Common myeloid progenitor, CD34-positive (primary cell): ENCODE measurements at regions not wholly inside any gene's neighbourhood (a gene's known extent, or its start where the extent isn't known, plus 50 kb on each side); places are given as distances from the start of the nearest gene placed in this dataset.
"Not testable (repeated sequence)": the region's sequence is repeated elsewhere in the genome, so short reads cannot be mapped to it uniquely, and the experiment has no call there.

ENCODE experiments used
- CTCF ChIA-PET: fragments of 350-600 bp; sonication (Branson Sonifier 250); formaldehyde crosslinking; loops from one replicate; lab custom pipeline; 2021; ENCODE audit warnings: antibody characterized with exemption; lab: Charles Lee
- POLR2A ChIA-PET: fragments of 350-600 bp; sonication (Branson Sonifier 250); formaldehyde crosslinking; loops from one replicate; lab custom pipeline; 2021; ENCODE audit warnings: antibody characterized with exemption; lab: Charles Lee
- DNase-seq, 3 donors: peaks; one replicate each; pipeline versions ENCODE4 v3.0.0 to v3.0.0-alpha.2; 2013
- H3K27ac ChIP-seq, 2 experiments: 1 replicate in 1 of 2; 2 replicates in 1 of 2; pipeline ENCODE4 v1.7.0; 2013; ENCODE audit warnings: inconsistent platforms in 2 of 2, low read length in 2 of 2, mild to moderate bottlenecking in 2 of 2, low read depth in 1 of 2, moderate library complexity in 1 of 2; ENCODE audit not compliant: severe bottlenecking in 2 of 2, insufficient read depth in 1 of 2, poor library complexity in 1 of 2
- H3K27me3 ChIP-seq, 5 experiments: replicated peaks in 2 of 5; 1 replicate in 3 of 5; 2 replicates in 2 of 5; pipeline versions ENCODE4 v1.6.1 to v1.7.0; 2013; ENCODE audit warnings: low read length in 4 of 5, mild to moderate bottlenecking in 2 of 5, moderate library complexity in 2 of 5, inconsistent platforms in 1 of 5; ENCODE audit not compliant: insufficient read depth in 5 of 5, control insufficient read depth in 4 of 5
- H3K36me3 ChIP-seq, 4 experiments: 1 replicate in 2 of 4; 2 replicates in 2 of 4; pipeline versions ENCODE4 v1.6.1 to v1.7.0; 2013; ENCODE audit warnings: low read length in 3 of 4, control low read depth in 1 of 4, mild to moderate bottlenecking in 1 of 4; ENCODE audit not compliant: control insufficient read depth in 4 of 4, insufficient read depth in 4 of 4
- H3K4me1 ChIP-seq, 4 experiments: 1 replicate in 3 of 4; 2 replicates in 1 of 4; pipeline versions ENCODE4 v1.6.1 to v1.7.1; 2013; ENCODE audit warnings: low read length in 3 of 4, mild to moderate bottlenecking in 3 of 4, control low read depth in 1 of 4, inconsistent platforms in 1 of 4, moderate library complexity in 1 of 4; ENCODE audit not compliant: control insufficient read depth in 4 of 4, insufficient read depth in 4 of 4; ENCODE audit errors: control extremely low read depth in 1 of 4
- H3K4me3 ChIP-seq, 7 experiments: 1 replicate in 4 of 7; 2 replicates in 3 of 7; pipeline versions ENCODE4 v1.5.1 to v1.7.0; 2013; ENCODE audit warnings: mild to moderate bottlenecking in 7 of 7, low read length in 6 of 7, moderate library complexity in 6 of 7, inconsistent platforms in 2 of 7, low read depth in 2 of 7, control low read depth in 1 of 7; ENCODE audit not compliant: insufficient read depth in 4 of 7, control insufficient read depth in 1 of 7; ENCODE audit errors: extremely low read depth in 1 of 7
- H3K9me3 ChIP-seq, 5 experiments: 1 replicate in 4 of 5; 2 replicates in 1 of 5; pipeline versions ENCODE4 v1.6.1 to v1.7.1; 2013; ENCODE audit warnings: low read length in 4 of 5, mild to moderate bottlenecking in 2 of 5, inconsistent platforms in 1 of 5, low read depth in 1 of 5, moderate library complexity in 1 of 5; ENCODE audit not compliant: control insufficient read depth in 4 of 5, insufficient read depth in 2 of 5; ENCODE audit errors: control extremely low read depth in 1 of 5
- WGBS: methylation state at CpG from one replicate; pipeline ENCODE4 v1.1.5; 2013; ENCODE audit not compliant: insufficient coverage; 5-methylcytosine and 5-hydroxymethylcytosine counted together

GRCh38 chr2:125243074-125243473 is 1218.0 kb downstream of the CNTNAP5 start:
- WGBS, result no CpG with 5 or more reads among the region's 1 CpG
- Histone ChIP-seq H3K9me3 (no peaks in the 10 kb centered on the region), H3K27ac (no peak overlapping the region), H3K4me3 (no peak overlapping the region), H3K27me3 (no peaks in the 10 kb centered on the region), H3K4me1 (no peaks in the 10 kb centered on the region), H3K36me3 (no peaks in the 10 kb centered on the region)
- CTCF ChIA-PET, result no interaction called here
- POLR2A ChIA-PET, result no interaction called here
- no peak for DNase-seq

GRCh38 chr2:125254010-125254409 is 1228.9 kb downstream of the CNTNAP5 start:
- CTCF ChIA-PET, result no interaction called here
- no peaks in the 10 kb centered on the region for H3K36me3 ChIP-seq
- H3K27ac ChIP-seq, result no peak overlapping the region
- POLR2A ChIA-PET, result no interaction called here
- H3K4me1 ChIP-seq, result no peaks in the 10 kb centered on the region
- H3K4me3 ChIP-seq, result no peak overlapping the region
- no peaks in the 10 kb centered on the region for H3K27me3 ChIP-seq
- DNase-seq, result no peak
- H3K9me3 ChIP-seq, result no peaks in the 10 kb centered on the region
- WGBS, result 95% methylated on average over 4 of the region's 6 CpGs

GRCh38 chr2:125259451-125259850 is 1234.4 kb downstream of the CNTNAP5 start:
- ChIA-PET POLR2A (no interaction called here), CTCF (no interaction called here)
- DNase-seq, result no peak
- Histone ChIP-seq H3K27ac (no peak overlapping the region), H3K9me3 (no peaks in the 10 kb centered on the region), H3K36me3 (no peaks in the 10 kb centered on the region), H3K27me3 (no peaks in the 10 kb centered on the region), H3K4me3 (no peak overlapping the region), H3K4me1 (no peaks in the 10 kb centered on the region)
- WGBS, result 85% methylated on average over 3 of the region's 6 CpGs

GRCh38 chr2:125260366-125260930 is 1235.4 kb downstream of the CNTNAP5 start:
- CTCF ChIA-PET, result not testable (repeated sequence)

GRCh38 chr2:125264453-125264852 is 1239.4 kb downstream of the CNTNAP5 start:
- ChIA-PET CTCF (no interaction called here), POLR2A (no interaction called here)
- Histone ChIP-seq H3K4me1 (no peaks in the 10 kb centered on the region), H3K36me3 (no peaks in the 10 kb centered on the region), H3K27me3 (no peaks in the 10 kb centered on the region), H3K9me3 (no peaks in the 10 kb centered on the region), H3K4me3 (no peak overlapping the region), H3K27ac (no peak overlapping the region)
- 100% methylated on average over 1 of the region's 1 CpG for WGBS
- DNase-seq, result no peak

More at GRCh38 chr2:125260366-125260930, 1235.4 kb downstream of the CNTNAP5 start:
- H3K27me3 ChIP-seq, H3K36me3 ChIP-seq, POLR2A ChIA-PET, H3K9me3 ChIP-seq, H3K4me1 ChIP-seq, H3K27ac ChIP-seq, DNase-seq, H3K4me3 ChIP-seq: not testable (repeated sequence)

GRCh38 chr2:125267683-125268082 is 1242.6 kb downstream of the CNTNAP5 start:
- Histone ChIP-seq H3K9me3 (no peaks in the 10 kb centered on the region), H3K4me1 (no peaks in the 10 kb centered on the region), H3K4me3 (no peak overlapping the region), H3K27ac (no peak overlapping the region), H3K27me3 (no peaks in the 10 kb centered on the region), H3K36me3 (no peaks in the 10 kb centered on the region)
- no peak for DNase-seq
- WGBS, result 92% methylated on average over 2 of the region's 2 CpGs
- ChIA-PET POLR2A (no interaction called here), CTCF (no interaction called here)

GRCh38 chr2:125272651-125273050 is 1247.6 kb downstream of the CNTNAP5 start:
- CTCF ChIA-PET, result no interaction called here
- POLR2A ChIA-PET, result interaction anchor here (0.6 kb wide), 1 partner anchor 213 kb away, joined by 8 read pairs; no protein-coding TSS in a partner anchor

More at GRCh38 chr2:125272651-125273050, 1247.6 kb downstream of the CNTNAP5 start:
- no peaks in the 10 kb centered on the region for H3K27me3 ChIP-seq
- no peaks in the 10 kb centered on the region for H3K9me3 ChIP-seq
- H3K27ac ChIP-seq, result no peak overlapping the region
- H3K4me1 ChIP-seq, result no peaks in the 10 kb centered on the region
- H3K36me3 ChIP-seq, result no peaks in the 10 kb centered on the region
- no CpG with 5 or more reads among the region's 1 CpG for WGBS
- no peak for DNase-seq
- H3K4me3 ChIP-seq, result no peak overlapping the region
